ENCODE measurements at regions not wholly inside any gene's neighbourhood (a gene's known extent, or its start where the extent isn't known, plus 50 kb on each side); places are given as distances from the start of the nearest gene placed in this dataset.

DNA sequence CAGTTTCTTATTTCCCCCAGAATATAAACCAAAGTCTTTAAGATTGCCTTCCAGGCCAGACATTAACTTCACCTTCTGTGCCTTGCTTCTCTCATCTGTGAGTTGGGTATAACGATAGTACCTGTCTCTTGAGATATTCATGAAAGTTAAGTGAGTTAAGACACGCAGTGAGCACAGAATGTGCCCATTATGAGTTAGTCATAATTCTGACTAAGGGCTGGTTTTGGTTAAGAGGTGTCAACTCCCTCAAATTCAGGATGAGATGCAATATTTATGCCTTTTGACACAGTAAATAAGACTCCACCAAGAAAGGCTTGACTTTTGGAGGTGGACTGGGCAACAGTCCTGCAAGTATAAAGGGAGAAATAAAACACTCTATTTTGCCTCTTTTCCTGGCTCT, 528.7 kb upstream of the IGFBP3 start:
- TF ChIP-seq, protein P1, sequence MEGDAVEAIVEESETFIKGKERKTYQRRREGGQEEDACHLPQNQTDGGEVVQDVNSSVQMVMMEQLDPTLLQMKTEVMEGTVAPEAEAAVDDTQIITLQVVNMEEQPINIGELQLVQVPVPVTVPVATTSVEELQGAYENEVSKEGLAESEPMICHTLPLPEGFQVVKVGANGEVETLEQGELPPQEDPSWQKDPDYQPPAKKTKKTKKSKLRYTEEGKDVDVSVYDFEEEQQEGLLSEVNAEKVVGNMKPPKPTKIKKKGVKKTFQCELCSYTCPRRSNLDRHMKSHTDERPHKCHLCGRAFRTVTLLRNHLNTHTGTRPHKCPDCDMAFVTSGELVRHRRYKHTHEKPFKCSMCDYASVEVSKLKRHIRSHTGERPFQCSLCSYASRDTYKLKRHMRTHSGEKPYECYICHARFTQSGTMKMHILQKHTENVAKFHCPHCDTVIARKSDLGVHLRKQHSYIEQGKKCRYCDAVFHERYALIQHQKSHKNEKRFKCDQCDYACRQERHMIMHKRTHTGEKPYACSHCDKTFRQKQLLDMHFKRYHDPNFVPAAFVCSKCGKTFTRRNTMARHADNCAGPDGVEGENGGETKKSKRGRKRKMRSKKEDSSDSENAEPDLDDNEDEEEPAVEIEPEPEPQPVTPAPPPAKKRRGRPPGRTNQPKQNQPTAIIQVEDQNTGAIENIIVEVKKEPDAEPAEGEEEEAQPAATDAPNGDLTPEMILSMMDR (IDR thresholded peaks at IDR 0.05): no peak
- no peak for TF ChIP-seq POLR2A (IDR thresholded peaks at IDR 0.05)
